Fibroblast of pulmonary artery (primary cell): ENCODE measurements at regions not wholly inside any gene's neighbourhood (a gene's known extent, or its start where the extent isn't known, plus 50 kb on each side); places are given as distances from the start of the nearest gene placed in this dataset.

Experiments
- DNase-seq: peaks from one replicate; pipeline ENCODE4 v3.0.0-alpha.2; 2010; ENCODE audit warnings: low read depth
- H3K4me3 ChIP-seq: replicated peaks from 2 replicates; pipeline ENCODE4 v1.5.1; 2011; ENCODE audit warnings: low read depth, mild to moderate bottlenecking, control low read depth, low read length, moderate library complexity
- TF ChIP-seq, protein P1 (sequence below): IDR thresholded peaks from 2 replicates; pipeline ENCODE4 v1.5.1; 2011; ENCODE audit warnings: mild to moderate bottlenecking, control low read depth, low read length, inconsistent platforms; ENCODE audit errors: missing control alignments

DNA sequence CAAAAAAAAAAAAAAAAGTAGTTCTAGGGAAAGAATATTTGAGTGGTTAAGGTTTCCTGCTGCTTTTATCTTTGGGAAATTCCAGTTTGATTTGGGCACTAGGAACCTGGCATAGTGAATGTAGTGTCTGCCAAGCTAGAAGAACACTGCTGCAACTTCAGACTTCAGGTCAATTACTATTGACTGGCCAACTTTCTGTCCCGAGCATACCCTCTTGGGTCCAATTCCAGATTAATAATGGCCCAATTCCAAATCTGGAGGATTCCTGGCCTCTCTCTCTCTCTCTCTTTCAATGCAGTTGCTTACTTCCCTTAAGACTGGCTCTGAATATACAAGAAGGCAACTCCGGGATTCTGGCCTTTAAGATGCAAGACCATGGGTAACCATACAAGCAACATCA is 74.9 kb downstream of the ANKEF1 start:
- no peak for DNase-seq
- H3K4me3 ChIP-seq, result no peak overlapping the region
- TF ChIP-seq, protein P1, sequence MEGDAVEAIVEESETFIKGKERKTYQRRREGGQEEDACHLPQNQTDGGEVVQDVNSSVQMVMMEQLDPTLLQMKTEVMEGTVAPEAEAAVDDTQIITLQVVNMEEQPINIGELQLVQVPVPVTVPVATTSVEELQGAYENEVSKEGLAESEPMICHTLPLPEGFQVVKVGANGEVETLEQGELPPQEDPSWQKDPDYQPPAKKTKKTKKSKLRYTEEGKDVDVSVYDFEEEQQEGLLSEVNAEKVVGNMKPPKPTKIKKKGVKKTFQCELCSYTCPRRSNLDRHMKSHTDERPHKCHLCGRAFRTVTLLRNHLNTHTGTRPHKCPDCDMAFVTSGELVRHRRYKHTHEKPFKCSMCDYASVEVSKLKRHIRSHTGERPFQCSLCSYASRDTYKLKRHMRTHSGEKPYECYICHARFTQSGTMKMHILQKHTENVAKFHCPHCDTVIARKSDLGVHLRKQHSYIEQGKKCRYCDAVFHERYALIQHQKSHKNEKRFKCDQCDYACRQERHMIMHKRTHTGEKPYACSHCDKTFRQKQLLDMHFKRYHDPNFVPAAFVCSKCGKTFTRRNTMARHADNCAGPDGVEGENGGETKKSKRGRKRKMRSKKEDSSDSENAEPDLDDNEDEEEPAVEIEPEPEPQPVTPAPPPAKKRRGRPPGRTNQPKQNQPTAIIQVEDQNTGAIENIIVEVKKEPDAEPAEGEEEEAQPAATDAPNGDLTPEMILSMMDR, result no peak

DNA sequence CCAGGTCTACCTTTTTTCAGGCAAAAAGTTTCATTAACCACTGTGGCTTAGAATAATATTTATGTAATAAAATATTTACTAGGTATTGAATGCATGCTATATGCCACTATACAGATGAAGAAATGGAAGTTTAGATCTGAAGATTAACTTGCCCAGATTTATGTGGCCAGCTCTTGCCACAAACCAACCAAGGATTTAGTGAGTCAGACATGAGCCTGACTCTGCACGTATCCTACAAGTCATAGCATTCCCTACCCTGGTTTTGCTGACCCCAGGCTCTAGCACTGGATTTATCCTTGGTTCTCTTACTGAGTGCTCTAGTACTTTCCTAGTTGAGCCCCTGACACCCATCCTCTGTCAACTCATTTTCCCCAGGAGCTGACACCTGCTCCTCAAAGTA is 75.4 kb downstream of the ANKEF1 start:
- TF ChIP-seq, protein P1, result no peak
- no peak overlapping the region for H3K4me3 ChIP-seq
- no peak for DNase-seq

DNA sequence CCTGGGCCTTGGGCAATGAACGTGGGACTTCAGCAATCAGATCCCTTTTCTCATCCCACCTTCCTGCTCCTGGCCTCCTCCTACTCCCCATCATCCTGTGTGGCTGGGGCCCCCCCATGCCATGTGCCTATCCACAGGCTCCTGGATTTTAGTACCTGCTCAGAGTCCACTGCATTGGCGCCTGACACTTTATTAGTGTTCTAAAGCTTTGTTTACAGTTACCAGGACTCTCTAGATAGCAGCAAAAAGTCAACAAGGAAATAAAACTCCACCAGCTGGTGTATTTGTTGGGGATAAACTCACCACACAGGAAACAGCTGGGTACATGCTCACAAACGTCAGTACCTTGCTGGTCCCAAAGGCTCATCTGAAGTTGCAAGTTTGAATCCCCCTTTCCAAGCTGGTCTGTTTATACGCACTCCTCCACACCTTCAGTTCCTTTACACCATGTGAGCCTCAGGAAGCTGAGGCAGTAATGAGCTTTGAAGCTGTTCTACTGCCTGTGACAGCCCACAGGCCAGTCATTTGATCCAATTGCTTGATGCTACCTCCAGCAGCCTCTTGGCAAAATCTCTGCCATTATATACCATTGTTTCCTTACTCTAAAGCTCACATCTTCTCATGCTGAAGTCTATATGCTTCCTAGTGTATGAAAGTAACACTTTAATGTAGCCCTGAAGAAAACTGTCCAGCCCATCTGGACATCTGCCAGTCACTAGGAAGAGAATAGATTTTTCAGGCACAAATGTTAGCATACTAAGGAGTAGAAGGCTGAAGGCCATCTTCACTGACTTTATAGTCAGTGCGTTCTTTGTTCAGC is 76.6 kb downstream of the ANKEF1 start:
- no peak for DNase-seq
- TF ChIP-seq, protein P1, result no peak
- no peak overlapping the region for H3K4me3 ChIP-seq

DNA sequence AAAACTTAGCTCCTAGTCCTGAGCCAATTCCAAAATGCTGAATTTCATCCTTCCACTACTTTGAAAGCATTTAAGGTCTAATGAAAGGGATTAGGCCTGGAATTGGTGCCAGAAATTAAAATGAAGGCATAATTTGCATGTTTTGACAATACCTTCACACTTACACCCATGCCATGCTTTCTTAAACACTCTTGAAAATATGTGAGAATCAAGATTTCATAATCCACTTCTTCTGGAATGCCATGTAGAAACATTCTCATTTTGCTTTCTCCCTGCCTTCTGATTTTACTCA is 77.1 kb downstream of the ANKEF1 start:
- TF ChIP-seq, protein P1, result no peak
- no peak overlapping the region for H3K4me3 ChIP-seq
- no peak for DNase-seq

DNA sequence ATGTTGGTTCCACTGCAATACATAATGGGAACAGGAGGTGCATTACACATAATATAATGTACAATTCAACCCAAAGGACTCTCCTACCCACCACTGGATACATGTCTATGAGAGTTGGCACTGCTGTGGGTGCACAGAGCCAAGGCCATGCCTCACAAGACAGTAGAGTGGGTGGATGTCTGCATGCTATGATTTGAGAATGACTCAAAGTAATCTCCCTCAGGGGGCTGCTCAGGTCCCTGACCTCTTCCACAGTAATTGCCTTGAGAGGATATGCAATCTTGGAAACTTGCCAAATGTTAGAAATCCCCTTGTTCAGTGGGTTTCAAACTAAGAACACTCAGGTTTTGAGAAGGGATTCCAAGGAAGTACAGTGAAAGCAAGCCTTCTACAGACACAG is 79.0 kb downstream of the ANKEF1 start:
- H3K4me3 ChIP-seq, result no peak overlapping the region
- TF ChIP-seq, protein P1, result no peak
- DNase-seq, result no peak

DNA sequence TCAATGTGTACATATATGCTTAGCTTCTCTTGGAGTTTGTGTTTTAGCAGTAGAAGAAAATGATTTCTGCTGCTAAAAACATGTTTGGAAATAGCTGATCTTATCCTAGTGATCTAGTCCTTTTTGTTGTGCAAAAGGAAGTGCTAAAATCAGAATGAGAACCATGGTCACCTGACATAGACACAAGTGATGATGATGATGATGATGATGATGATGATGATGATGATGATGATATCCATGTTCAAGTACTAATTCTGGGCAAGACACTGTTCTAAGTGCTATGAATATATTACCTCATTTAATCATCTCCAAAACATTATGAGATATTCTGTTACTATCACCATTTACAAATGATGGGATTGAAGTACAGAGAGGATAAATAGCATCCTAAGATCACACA is 79.8 kb downstream of the ANKEF1 start:
- H3K4me3 ChIP-seq, result no peak overlapping the region
- DNase-seq, result no peak
- TF ChIP-seq, protein P1, result no peak

DNA sequence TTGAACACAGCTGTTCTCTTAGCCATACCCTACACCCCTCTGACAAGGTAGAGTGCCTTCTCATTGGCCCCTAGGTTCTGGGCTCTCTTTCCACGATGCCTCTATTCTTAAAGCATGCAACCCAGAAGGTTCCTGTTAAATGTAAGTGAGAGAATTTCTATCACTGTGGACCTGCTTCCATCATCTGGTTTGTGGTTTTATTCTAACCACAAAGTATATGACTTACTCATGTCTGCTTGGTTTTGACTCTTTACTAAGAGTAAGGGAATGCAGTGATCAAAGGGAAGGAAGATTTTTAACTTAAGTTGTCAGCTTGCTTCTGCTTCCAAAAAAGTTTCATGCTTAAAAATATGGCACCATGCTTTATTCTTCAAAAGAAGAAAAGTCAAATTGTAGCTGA is 80.2 kb downstream of the ANKEF1 start:
- no peak overlapping the region for H3K4me3 ChIP-seq
- DNase-seq, result peak; percentile 31
- TF ChIP-seq, protein P1, result no peak
